ENCODE measurements at regions not wholly inside any gene's neighbourhood (a gene's known extent, or its start where the extent isn't known, plus 50 kb on each side); places are given as distances from the start of the nearest gene placed in this dataset.

GRCh38 chr14:44700184-44700583 lies 193.1 kb upstream of the FSCB start:
- no peaks in the 10 kb centered on the region for H3K79me2 ChIP-seq (ENCODE audit: control insufficient read depth, insufficient read depth, low read length, poor library complexity)
- H2AFZ ChIP-seq (ENCODE audit: insufficient read depth, low read length, poor library complexity): no peak overlapping the region
- peaks cover 0 to 2% of the 10 kb centered on the region in 2 experiments for H3K36me3 ChIP-seq (ENCODE audit: control insufficient read depth in 1 of 2, insufficient read depth in 2 of 2, low read length in 2 of 2)
- no peak overlapping the region for H3K9ac ChIP-seq (ENCODE audit: low read length)
- no peak overlapping the region for H2BK12ac ChIP-seq (ENCODE audit: low read length)
- H3K79me1 ChIP-seq (ENCODE audit: low read length): no peaks in the 10 kb centered on the region
- H3K23ac ChIP-seq (ENCODE audit: low read length): no peak overlapping the region
- DNase-seq: no peak
- WGBS (ENCODE audit: extremely low coverage, insufficient coverage, insufficient read length): no CpG with 5 or more reads among the region's 2 CpGs
- H3K14ac ChIP-seq (ENCODE audit: low read length): no peak overlapping the region
- H3K4me1 ChIP-seq (ENCODE audit: control insufficient read depth in 1 of 2, insufficient read depth in 2 of 2, low read length in 2 of 2): peaks cover 0 to 6% of the 10 kb centered on the region in 2 experiments
- no peak overlapping the region for H3K27ac ChIP-seq (ENCODE audit: low read depth, low read length)
- H4K12ac ChIP-seq (ENCODE audit: low read depth, low read length): no peak overlapping the region
- H2BK120ac ChIP-seq (ENCODE audit: insufficient read depth, low read length, poor library complexity): no peak overlapping the region
- no peak overlapping the region for H2BK5ac ChIP-seq (ENCODE audit: low read depth, low read length, poor library complexity)
- H4K91ac ChIP-seq (ENCODE audit: low read depth, low read length): no peak overlapping the region
- H3K27me3 ChIP-seq (ENCODE audit: insufficient read depth, low read length): no peaks in the 10 kb centered on the region
- no peak overlapping the region for H4K8ac ChIP-seq (ENCODE audit: low read depth, low read length)
- no peak overlapping the region for H3K4me3 ChIP-seq (ENCODE audit: low read depth, low read length)
- H3K9me3 ChIP-seq (ENCODE audit: insufficient read depth, low read depth, low read length): no peaks in the 10 kb centered on the region
- no peak overlapping the region for H2AK5ac ChIP-seq (ENCODE audit: low read length)
- H3K18ac ChIP-seq (ENCODE audit: low read length): no peak overlapping the region
- no peak overlapping the region for H3K4ac ChIP-seq (ENCODE audit: low read depth, low read length)
- no peak overlapping the region for H3K4me2 ChIP-seq (ENCODE audit: low read length)

- WGBS (ENCODE audit: extremely low coverage, insufficient coverage, insufficient read length): no CpG with 5 or more reads among the region's 2 CpGs
- H3K23ac ChIP-seq (ENCODE audit: low read length): no peak overlapping the region
Observed at GRCh38 chr14:44699391-44699790, 192.3 kb upstream of the FSCB start.

GRCh38 chr14:44669496-44669895 lies 162.4 kb upstream of the FSCB start:
- Histone ChIP-seq H3K27ac (ENCODE audit: low read depth, low read length) (no peak overlapping the region), H3K36me3 (ENCODE audit: control insufficient read depth in 1 of 2, insufficient read depth in 2 of 2, low read length in 2 of 2) (no peaks in the 10 kb centered on the region), H2AK5ac (ENCODE audit: low read length) (no peak overlapping the region), H2BK5ac (ENCODE audit: low read depth, low read length, poor library complexity) (no peak overlapping the region), H3K4me1 (ENCODE audit: control insufficient read depth in 1 of 2, insufficient read depth in 2 of 2, low read length in 2 of 2) (no peaks in the 10 kb centered on the region), H4K12ac (ENCODE audit: low read depth, low read length) (no peak overlapping the region), H3K18ac (ENCODE audit: low read length) (no peak overlapping the region), H3K4me3 (ENCODE audit: low read depth, low read length) (no peak overlapping the region), H3K9me3 (ENCODE audit: insufficient read depth, low read depth, low read length) (no peaks in the 10 kb centered on the region), H3K79me2 (ENCODE audit: control insufficient read depth, insufficient read depth, low read length, poor library complexity) (no peaks in the 10 kb centered on the region), H3K79me1 (ENCODE audit: low read length) (no peaks in the 10 kb centered on the region), H2BK120ac (ENCODE audit: insufficient read depth, low read length, poor library complexity) (no peak overlapping the region), H2BK12ac (ENCODE audit: low read length) (no peak overlapping the region), H4K91ac (ENCODE audit: low read depth, low read length) (no peak overlapping the region), H3K23ac (ENCODE audit: low read length) (no peak overlapping the region), H3K4me2 (ENCODE audit: low read length) (no peak overlapping the region), H2AFZ (ENCODE audit: insufficient read depth, low read length, poor library complexity) (no peak overlapping the region), H4K8ac (ENCODE audit: low read depth, low read length) (no peak overlapping the region), H3K14ac (ENCODE audit: low read length) (no peak overlapping the region), H3K4ac (ENCODE audit: low read depth, low read length) (no peak overlapping the region), H3K9ac (ENCODE audit: low read length) (no peak overlapping the region), H3K27me3 (ENCODE audit: insufficient read depth, low read length) (no peaks in the 10 kb centered on the region)
- no CpG with 5 or more reads among the region's 3 CpGs for WGBS (ENCODE audit: extremely low coverage, insufficient coverage, insufficient read length)
- DNase-seq: no peak

More at GRCh38 chr14:44699391-44699790, 192.3 kb upstream of the FSCB start:
- no peak overlapping the region for H2BK12ac ChIP-seq (ENCODE audit: low read length)
- no peak overlapping the region for H3K9ac ChIP-seq (ENCODE audit: low read length)
- H2BK5ac ChIP-seq (ENCODE audit: low read depth, low read length, poor library complexity): peak overlapping the region; percentile 13
- no peak overlapping the region for H4K91ac ChIP-seq (ENCODE audit: low read depth, low read length)
- H2AK5ac ChIP-seq (ENCODE audit: low read length): no peak overlapping the region
- H3K9me3 ChIP-seq (ENCODE audit: insufficient read depth, low read depth, low read length): no peaks in the 10 kb centered on the region
- no peak overlapping the region for H3K4ac ChIP-seq (ENCODE audit: low read depth, low read length)
- H3K27me3 ChIP-seq (ENCODE audit: insufficient read depth, low read length): no peaks in the 10 kb centered on the region
- H3K79me2 ChIP-seq (ENCODE audit: control insufficient read depth, insufficient read depth, low read length, poor library complexity): no peaks in the 10 kb centered on the region
- no peak for DNase-seq
- H2AFZ ChIP-seq (ENCODE audit: insufficient read depth, low read length, poor library complexity): no peak overlapping the region
- no peak overlapping the region for H2BK120ac ChIP-seq (ENCODE audit: insufficient read depth, low read length, poor library complexity)
- peaks cover 0 to 2% of the 10 kb centered on the region in 2 experiments for H3K36me3 ChIP-seq (ENCODE audit: control insufficient read depth in 1 of 2, insufficient read depth in 2 of 2, low read length in 2 of 2)
- no peak overlapping the region for H4K8ac ChIP-seq (ENCODE audit: low read depth, low read length)
- no peak overlapping the region for H3K14ac ChIP-seq (ENCODE audit: low read length)
- H3K4me2 ChIP-seq (ENCODE audit: low read length): no peak overlapping the region
- no peak overlapping the region for H3K27ac ChIP-seq (ENCODE audit: low read depth, low read length)
- H3K4me1 ChIP-seq (ENCODE audit: control insufficient read depth in 1 of 2, insufficient read depth in 2 of 2, low read length in 2 of 2): peaks cover 0 to 6% of the 10 kb centered on the region in 2 experiments
- H3K4me3 ChIP-seq (ENCODE audit: low read depth, low read length): no peak overlapping the region
- no peak overlapping the region for H3K18ac ChIP-seq (ENCODE audit: low read length)
- no peaks in the 10 kb centered on the region for H3K79me1 ChIP-seq (ENCODE audit: low read length)
- no peak overlapping the region for H4K12ac ChIP-seq (ENCODE audit: low read depth, low read length)

GRCh38 chr14:44663136-44663535 lies 156.1 kb upstream of the FSCB start:
- Histone ChIP-seq H4K12ac (ENCODE audit: low read depth, low read length) (no peak overlapping the region), H3K9ac (ENCODE audit: low read length) (no peak overlapping the region), H3K4me1 (ENCODE audit: control insufficient read depth in 1 of 2, insufficient read depth in 2 of 2, low read length in 2 of 2) (no peaks in the 10 kb centered on the region), H3K79me1 (ENCODE audit: low read length) (no peaks in the 10 kb centered on the region), H3K23ac (ENCODE audit: low read length) (no peak overlapping the region), H3K4ac (ENCODE audit: low read depth, low read length) (no peak overlapping the region), H2AFZ (ENCODE audit: insufficient read depth, low read length, poor library complexity) (no peak overlapping the region), H2BK120ac (ENCODE audit: insufficient read depth, low read length, poor library complexity) (no peak overlapping the region), H2BK5ac (ENCODE audit: low read depth, low read length, poor library complexity) (no peak overlapping the region), H3K27ac (ENCODE audit: low read depth, low read length) (no peak overlapping the region), H3K18ac (ENCODE audit: low read length) (no peak overlapping the region), H3K4me3 (ENCODE audit: low read depth, low read length) (no peak overlapping the region), H3K9me3 (ENCODE audit: insufficient read depth, low read depth, low read length) (no peaks in the 10 kb centered on the region), H3K27me3 (ENCODE audit: insufficient read depth, low read length) (no peaks in the 10 kb centered on the region), H3K14ac (ENCODE audit: low read length) (no peak overlapping the region), H2BK12ac (ENCODE audit: low read length) (no peak overlapping the region), H4K8ac (ENCODE audit: low read depth, low read length) (no peak overlapping the region), H3K36me3 (ENCODE audit: control insufficient read depth in 1 of 2, insufficient read depth in 2 of 2, low read length in 2 of 2) (no peaks in the 10 kb centered on the region), H2AK5ac (ENCODE audit: low read length) (no peak overlapping the region), H3K4me2 (ENCODE audit: low read length) (no peak overlapping the region), H3K79me2 (ENCODE audit: control insufficient read depth, insufficient read depth, low read length, poor library complexity) (no peaks in the 10 kb centered on the region), H4K91ac (ENCODE audit: low read depth, low read length) (no peak overlapping the region)
- no CpG with 5 or more reads among the region's 1 CpG for WGBS (ENCODE audit: extremely low coverage, insufficient coverage, insufficient read length)
- no peak for DNase-seq
